ENCODE measurements at regions not wholly inside any gene's neighbourhood (a gene's known extent, or its start where the extent isn't known, plus 50 kb on each side); places are given as distances from the start of the nearest gene placed in this dataset.

DNA sequence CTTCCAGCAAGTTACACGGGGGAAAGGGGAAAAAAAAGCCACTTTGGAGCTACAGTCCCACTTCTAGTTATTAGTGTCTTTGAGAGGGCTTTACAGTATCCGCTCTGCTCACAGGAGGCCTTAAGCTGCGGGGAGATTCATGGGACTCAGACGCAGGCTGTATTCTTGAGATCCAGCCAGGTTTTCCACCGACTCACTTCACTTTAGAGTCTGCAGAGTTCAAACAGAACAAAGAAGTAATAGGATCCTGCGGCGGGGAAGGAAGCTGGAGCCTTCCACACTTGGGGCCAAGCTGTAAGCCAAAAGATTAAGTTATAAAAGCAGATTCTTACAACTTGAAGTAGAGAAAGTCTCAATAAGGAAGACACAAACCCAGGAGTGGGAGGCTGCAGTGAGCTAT is 60.2 kb upstream of the FAM174B start (continued):
- TF ChIP-seq, protein P1, sequence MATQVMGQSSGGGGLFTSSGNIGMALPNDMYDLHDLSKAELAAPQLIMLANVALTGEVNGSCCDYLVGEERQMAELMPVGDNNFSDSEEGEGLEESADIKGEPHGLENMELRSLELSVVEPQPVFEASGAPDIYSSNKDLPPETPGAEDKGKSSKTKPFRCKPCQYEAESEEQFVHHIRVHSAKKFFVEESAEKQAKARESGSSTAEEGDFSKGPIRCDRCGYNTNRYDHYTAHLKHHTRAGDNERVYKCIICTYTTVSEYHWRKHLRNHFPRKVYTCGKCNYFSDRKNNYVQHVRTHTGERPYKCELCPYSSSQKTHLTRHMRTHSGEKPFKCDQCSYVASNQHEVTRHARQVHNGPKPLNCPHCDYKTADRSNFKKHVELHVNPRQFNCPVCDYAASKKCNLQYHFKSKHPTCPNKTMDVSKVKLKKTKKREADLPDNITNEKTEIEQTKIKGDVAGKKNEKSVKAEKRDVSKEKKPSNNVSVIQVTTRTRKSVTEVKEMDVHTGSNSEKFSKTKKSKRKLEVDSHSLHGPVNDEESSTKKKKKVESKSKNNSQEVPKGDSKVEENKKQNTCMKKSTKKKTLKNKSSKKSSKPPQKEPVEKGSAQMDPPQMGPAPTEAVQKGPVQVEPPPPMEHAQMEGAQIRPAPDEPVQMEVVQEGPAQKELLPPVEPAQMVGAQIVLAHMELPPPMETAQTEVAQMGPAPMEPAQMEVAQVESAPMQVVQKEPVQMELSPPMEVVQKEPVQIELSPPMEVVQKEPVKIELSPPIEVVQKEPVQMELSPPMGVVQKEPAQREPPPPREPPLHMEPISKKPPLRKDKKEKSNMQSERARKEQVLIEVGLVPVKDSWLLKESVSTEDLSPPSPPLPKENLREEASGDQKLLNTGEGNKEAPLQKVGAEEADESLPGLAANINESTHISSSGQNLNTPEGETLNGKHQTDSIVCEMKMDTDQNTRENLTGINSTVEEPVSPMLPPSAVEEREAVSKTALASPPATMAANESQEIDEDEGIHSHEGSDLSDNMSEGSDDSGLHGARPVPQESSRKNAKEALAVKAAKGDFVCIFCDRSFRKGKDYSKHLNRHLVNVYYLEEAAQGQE (IDR thresholded peaks at IDR 0.05; ENCODE audit: unreplicated experiment): no peak
- TF ChIP-seq STAT1 (IDR thresholded peaks at IDR 0.05; ENCODE audit: unreplicated experiment) (no peak), ZNF331 (CRISPR knock-in tag; IDR thresholded peaks at IDR 0.05; ENCODE audit: low read depth) (no peak), JUNB (IDR thresholded peaks at IDR 0.05; ENCODE audit: unreplicated experiment) (no peak)
- TF ChIP-seq, protein P2, sequence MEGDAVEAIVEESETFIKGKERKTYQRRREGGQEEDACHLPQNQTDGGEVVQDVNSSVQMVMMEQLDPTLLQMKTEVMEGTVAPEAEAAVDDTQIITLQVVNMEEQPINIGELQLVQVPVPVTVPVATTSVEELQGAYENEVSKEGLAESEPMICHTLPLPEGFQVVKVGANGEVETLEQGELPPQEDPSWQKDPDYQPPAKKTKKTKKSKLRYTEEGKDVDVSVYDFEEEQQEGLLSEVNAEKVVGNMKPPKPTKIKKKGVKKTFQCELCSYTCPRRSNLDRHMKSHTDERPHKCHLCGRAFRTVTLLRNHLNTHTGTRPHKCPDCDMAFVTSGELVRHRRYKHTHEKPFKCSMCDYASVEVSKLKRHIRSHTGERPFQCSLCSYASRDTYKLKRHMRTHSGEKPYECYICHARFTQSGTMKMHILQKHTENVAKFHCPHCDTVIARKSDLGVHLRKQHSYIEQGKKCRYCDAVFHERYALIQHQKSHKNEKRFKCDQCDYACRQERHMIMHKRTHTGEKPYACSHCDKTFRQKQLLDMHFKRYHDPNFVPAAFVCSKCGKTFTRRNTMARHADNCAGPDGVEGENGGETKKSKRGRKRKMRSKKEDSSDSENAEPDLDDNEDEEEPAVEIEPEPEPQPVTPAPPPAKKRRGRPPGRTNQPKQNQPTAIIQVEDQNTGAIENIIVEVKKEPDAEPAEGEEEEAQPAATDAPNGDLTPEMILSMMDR (conservative IDR thresholded peaks at IDR 0.05; ENCODE audit: low read depth in 2 of 2): no peak

DNA sequence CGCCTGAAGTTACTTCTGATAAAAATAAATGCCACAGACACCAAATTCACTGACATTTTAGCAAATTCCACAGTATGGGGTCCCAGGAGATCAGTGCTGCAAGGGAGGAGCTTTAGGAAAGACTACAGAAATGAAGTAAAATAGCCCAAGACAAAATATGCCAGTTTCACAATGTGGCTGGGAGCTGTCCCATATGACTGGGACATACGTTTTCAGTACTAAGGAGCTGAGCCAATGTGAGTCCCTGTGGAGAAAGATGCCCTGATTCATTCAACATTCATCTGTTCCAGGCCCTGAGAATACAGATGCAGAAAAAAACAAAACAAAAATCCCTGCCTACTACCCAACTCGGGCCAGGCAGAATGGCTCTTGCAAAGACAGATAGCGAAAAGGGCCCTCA is 63.4 kb upstream of the FAM174B start:
- Histone ChIP-seq H3K4me1 (ENCODE audit: insufficient read depth) (no peaks in the 10 kb centered on the region; the same call in 1 of the 2 replicates), H3K27me3 (ENCODE audit: insufficient read depth) (peaks cover 6% of the 10 kb centered on the region), H3K36me3 (ENCODE audit: insufficient read depth) (no peaks in the 10 kb centered on the region), H3K4me3 (no peak overlapping the region), H4K20me1 (replicated peaks; ENCODE audit: insufficient read depth) (no peaks in the 10 kb centered on the region), H3F3A (replicated peaks; ENCODE audit: low read depth) (no peaks in the 10 kb centered on the region), H2AFZ (no peak overlapping the region), H3K79me2 (replicated peaks; ENCODE audit: insufficient read depth) (no peaks in the 10 kb centered on the region), H3K4me2 (no peak overlapping the region), H3K9me2 (ENCODE audit: insufficient read depth) (0 out of 2 replicates have a peak, but pooled peaks cover 3% of the 10 kb centered on the region), H3K27ac (ENCODE audit: low read depth) (no peak overlapping the region)
- Mint-ChIP-seq H3K36me3 (ENCODE audit: low read depth) (peaks cover 10% of the 10 kb centered on the region; the same call in 2 of the 3 replicates), H3K4me3 (no peak overlapping the region), H3K27ac (no peak overlapping the region), H3K4me1 (peaks cover 12% of the 10 kb centered on the region), H3K27me3 (ENCODE audit: insufficient read depth, low read depth, poor library complexity) (peaks cover 5% of the 10 kb centered on the region), H3K9me3 (peaks cover 11% of the 10 kb centered on the region; the same call in 1 of the 3 replicates)
- ATAC-seq (no peak), DNase-seq (ENCODE audit: low spot score) (no peak)
- TF ChIP-seq, protein P2 (conservative IDR thresholded peaks at IDR 0.05; ENCODE audit: low read depth in 2 of 2): no peak

Measured in GM23338 (cell line).